ENCODE measurements at regions not wholly inside any gene's neighbourhood (a gene's known extent, or its start where the extent isn't known, plus 50 kb on each side); places are given as distances from the start of the nearest gene placed in this dataset.
"Not testable (repeated sequence)": the region's sequence is repeated elsewhere in the genome, so short reads cannot be mapped to it uniquely, and the experiment has no call there.

- no peak overlapping the region for H3K4me3 ChIP-seq
- H3K4me1 ChIP-seq (ENCODE audit: low read depth) = no peaks in the 10 kb centered on the region
- no peaks in the 10 kb centered on the region for H3K27me3 ChIP-seq
- no peaks in the 10 kb centered on the region for H3K36me3 ChIP-seq
- no peak for DNase-seq (ENCODE audit: low read depth in 1 of 2, low spot score in 1 of 2)
- no peak overlapping the region for H3K27ac ChIP-seq
- H3K9me3 ChIP-seq (ENCODE audit: low read depth) = no peaks in the 10 kb centered on the region
- no peak for TF ChIP-seq CTCF (IDR thresholded peaks at IDR 0.05; ENCODE audit: low read depth, low read length)
Measured at GRCh38 chr11:38640854-38641253, 2042.8 kb upstream of the RAG2 start.

- TF ChIP-seq CTCF (IDR thresholded peaks at IDR 0.05; ENCODE audit: low read depth, low read length) = no peak
- H3K27me3 ChIP-seq = no peaks in the 10 kb centered on the region
- H3K9me3 ChIP-seq (ENCODE audit: low read depth) = no peaks in the 10 kb centered on the region
- no peaks in the 10 kb centered on the region for H3K36me3 ChIP-seq
- no peak for DNase-seq (ENCODE audit: low read depth in 1 of 2, low spot score in 1 of 2)
- peaks cover 4% of the 10 kb centered on the region for H3K4me1 ChIP-seq (ENCODE audit: low read depth)
- no peak overlapping the region for H3K4me3 ChIP-seq
- H3K27ac ChIP-seq = no peak overlapping the region
Measured at GRCh38 chr11:38612701-38613100, 2014.7 kb upstream of the RAG2 start.

GRCh38 chr11:38601371-38601770 lies 2003.3 kb upstream of the RAG2 start:
- H3K27ac ChIP-seq; H3K9me3 ChIP-seq (ENCODE audit: low read depth); H3K4me1 ChIP-seq (ENCODE audit: low read depth); DNase-seq (ENCODE audit: low read depth in 1 of 2, low spot score in 1 of 2); H3K27me3 ChIP-seq; H3K36me3 ChIP-seq; H3K4me3 ChIP-seq: not testable (repeated sequence)

GRCh38 chr11:38598418-38598817 lies 2000.4 kb upstream of the RAG2 start:
- H3K4me1 ChIP-seq (ENCODE audit: low read depth) = no peaks in the 10 kb centered on the region
- H3K36me3 ChIP-seq = no peaks in the 10 kb centered on the region
- no peaks in the 10 kb centered on the region for H3K9me3 ChIP-seq (ENCODE audit: low read depth)
- no peaks in the 10 kb centered on the region for H3K27me3 ChIP-seq
- H3K4me3 ChIP-seq = no peak overlapping the region
- TF ChIP-seq CTCF (IDR thresholded peaks at IDR 0.05; ENCODE audit: low read depth, low read length) = no peak
- DNase-seq (ENCODE audit: low read depth in 1 of 2, low spot score in 1 of 2) = no peak
- H3K27ac ChIP-seq = no peak overlapping the region

- not testable (repeated sequence) for H3K4me3 ChIP-seq; H3K9me3 ChIP-seq (ENCODE audit: low read depth); H3K36me3 ChIP-seq; DNase-seq (ENCODE audit: low read depth in 1 of 2, low spot score in 1 of 2); H3K4me1 ChIP-seq (ENCODE audit: low read depth); H3K27ac ChIP-seq; H3K27me3 ChIP-seq
Measured at GRCh38 chr11:38595359-38596016, 1997.5 kb upstream of the RAG2 start.

GRCh38 chr11:38594895-38595294 lies 1996.9 kb upstream of the RAG2 start:
- H3K4me1 ChIP-seq (ENCODE audit: low read depth) = no peaks in the 10 kb centered on the region
- no peaks in the 10 kb centered on the region for H3K27me3 ChIP-seq
- no peak for DNase-seq (ENCODE audit: low read depth in 1 of 2, low spot score in 1 of 2)
- H3K9me3 ChIP-seq (ENCODE audit: low read depth) = no peaks in the 10 kb centered on the region
- no peaks in the 10 kb centered on the region for H3K36me3 ChIP-seq
- no peak for TF ChIP-seq CTCF (IDR thresholded peaks at IDR 0.05; ENCODE audit: low read depth, low read length)
- H3K27ac ChIP-seq = no peak overlapping the region
- H3K4me3 ChIP-seq = no peak overlapping the region

- H3K4me3 ChIP-seq = no peak overlapping the region
- DNase-seq (ENCODE audit: low read depth in 1 of 2, low spot score in 1 of 2) = no peak
- H3K27me3 ChIP-seq = no peaks in the 10 kb centered on the region
- H3K36me3 ChIP-seq = no peaks in the 10 kb centered on the region
- no peaks in the 10 kb centered on the region for H3K4me1 ChIP-seq (ENCODE audit: low read depth)
- H3K27ac ChIP-seq = no peak overlapping the region
- no peaks in the 10 kb centered on the region for H3K9me3 ChIP-seq (ENCODE audit: low read depth)
- no peak for TF ChIP-seq CTCF (IDR thresholded peaks at IDR 0.05; ENCODE audit: low read depth, low read length)
Measured at GRCh38 chr11:38593649-38594048, 1995.6 kb upstream of the RAG2 start.
